Muscle of leg (tissue), 3 donors: ENCODE measurements at regions not wholly inside any gene's neighbourhood (a gene's known extent, or its start where the extent isn't known, plus 50 kb on each side); places are given as distances from the start of the nearest gene placed in this dataset.
"Not testable (repeated sequence)": the region's sequence is repeated elsewhere in the genome, so short reads cannot be mapped to it uniquely, and the experiment has no call there.

Experiments
- DNase-seq: peaks from one replicate; pipeline ENCODE4 v3.0.0; 2013
- H3K27ac ChIP-seq: one replicate; pipeline ENCODE4 v1.5.1; 2013; ENCODE audit warnings: mild to moderate bottlenecking, low read length, control low read depth
- H3K27me3 ChIP-seq: one replicate; pipeline ENCODE4 v1.6.1; 2013; ENCODE audit warnings: low read length; ENCODE audit not compliant: control insufficient read depth, insufficient read depth
- H3K36me3 ChIP-seq: one replicate; pipeline ENCODE4 v1.6.1; 2013; ENCODE audit warnings: low read length; ENCODE audit not compliant: control insufficient read depth, insufficient read depth
- H3K4me1 ChIP-seq: one replicate; pipeline ENCODE4 v1.6.1; 2013; ENCODE audit warnings: low read length; ENCODE audit not compliant: control insufficient read depth, insufficient read depth
- H3K4me3 ChIP-seq: one replicate; pipeline ENCODE4 v1.5.1; 2013; ENCODE audit warnings: low read length, control low read depth
- H3K9me3 ChIP-seq: replicated peaks from 2 replicates; pipeline ENCODE4 v1.6.1; 2013; ENCODE audit warnings: low read depth, low read length; ENCODE audit not compliant: control insufficient read depth
- WGBS: methylation state at CpG from one replicate; pipeline ENCODE4 v1.1.5; 2013; ENCODE audit warnings: missing lambda C conversion rate; ENCODE audit not compliant: insufficient coverage; 5-methylcytosine and 5-hydroxymethylcytosine counted together

DNA sequence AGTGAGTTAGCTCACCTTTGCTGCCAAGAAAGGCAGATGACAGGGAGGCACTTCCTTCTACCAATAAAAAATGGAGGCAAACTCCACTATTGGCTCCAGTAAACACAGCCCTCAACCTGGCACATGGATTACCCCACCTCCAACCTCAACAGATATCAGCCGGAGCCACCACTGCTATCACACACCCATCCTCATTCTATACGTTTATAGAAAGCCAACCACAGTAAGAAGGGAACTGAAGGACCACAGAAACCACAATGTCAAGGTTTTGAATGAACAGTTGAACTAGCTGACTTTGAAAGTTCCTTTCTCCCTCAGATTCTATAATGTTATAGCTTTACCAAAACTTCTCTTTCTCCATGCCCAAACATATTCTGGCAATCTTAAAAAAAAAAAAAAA, 526.2 kb downstream of the UQCRFS1 start:
- Histone ChIP-seq H3K27ac (no peak overlapping the region), H3K4me1 (no peaks in the 10 kb centered on the region), H3K4me3 (no peak overlapping the region), H3K27me3 (no peaks in the 10 kb centered on the region), H3K9me3 (no peaks in the 10 kb centered on the region), H3K36me3 (no peaks in the 10 kb centered on the region)
- no peak for DNase-seq
- 100% methylated on average over 2 of the region's 2 CpGs for whole genome bisulfite sequencing

DNA sequence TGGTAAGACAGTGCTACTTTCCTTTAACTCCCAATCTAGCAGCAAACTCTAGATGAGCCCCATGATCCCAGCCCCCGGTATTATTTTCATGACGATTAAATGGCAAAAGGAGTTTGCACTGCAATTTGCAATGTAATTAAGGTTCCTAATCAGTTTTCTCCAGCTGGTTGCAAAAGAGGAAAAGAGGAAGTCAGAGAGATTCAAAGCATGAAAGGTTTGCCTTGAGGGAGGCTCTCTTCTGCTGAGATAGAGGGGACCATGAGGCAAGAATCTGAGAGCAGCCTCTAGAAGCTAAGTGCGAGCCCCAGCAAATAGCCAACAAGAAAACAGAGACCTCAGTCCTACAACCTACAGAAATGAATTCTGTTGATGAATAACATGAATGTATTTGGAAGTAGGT, 527.1 kb downstream of the UQCRFS1 start:
- Histone ChIP-seq H3K4me3 (no peak overlapping the region), H3K9me3 (no peaks in the 10 kb centered on the region), H3K36me3 (no peaks in the 10 kb centered on the region), H3K27me3 (no peaks in the 10 kb centered on the region), H3K4me1 (no peaks in the 10 kb centered on the region), H3K27ac (no peak overlapping the region)
- 88% methylated on average over 1 of the region's 3 CpGs for WGBS
- DNase-seq, result no peak

DNA sequence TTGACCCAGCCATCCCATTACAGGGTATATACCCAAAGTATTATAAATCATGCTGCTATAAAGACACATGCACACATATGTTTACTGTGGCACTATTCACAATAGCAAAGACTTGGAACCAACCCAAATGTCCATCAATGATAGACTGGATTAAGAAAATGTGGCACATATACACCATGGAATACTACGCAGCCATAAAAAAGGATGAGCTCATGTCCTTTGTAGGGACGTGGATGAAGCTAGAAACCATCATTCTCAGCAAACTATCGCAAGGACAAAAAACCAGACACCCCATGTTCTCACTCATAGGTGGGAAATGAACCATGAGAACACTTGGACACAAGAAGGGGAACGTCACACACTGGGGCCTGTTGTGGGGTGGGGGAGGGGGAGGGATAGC, 527.9 kb downstream of the UQCRFS1 start:
- H3K9me3 ChIP-seq, H3K4me3 ChIP-seq, H3K4me1 ChIP-seq, H3K36me3 ChIP-seq, DNase-seq, H3K27me3 ChIP-seq, H3K27ac ChIP-seq: not testable (repeated sequence)
- WGBS, result no CpG with 5 or more reads among the region's 4 CpGs

DNA sequence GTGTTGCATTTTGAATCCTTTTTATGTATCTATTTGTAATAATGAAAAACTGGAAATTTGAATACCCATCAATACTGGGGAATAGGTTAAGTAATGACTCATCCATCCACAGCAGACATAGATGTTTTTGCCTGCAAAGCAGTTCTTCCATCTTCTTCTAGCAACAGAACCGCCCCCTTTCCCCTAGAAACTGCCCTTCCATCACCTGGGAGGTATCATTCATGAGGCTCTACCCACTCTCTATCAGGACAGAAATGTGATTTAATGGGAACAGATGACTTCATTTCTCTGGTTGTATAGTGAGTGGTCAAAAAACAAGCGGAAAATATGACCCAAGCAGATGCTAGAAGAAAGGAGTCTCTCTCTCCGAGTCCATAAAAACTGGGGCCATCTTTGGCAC, 532.8 kb downstream of the UQCRFS1 start:
- H3K4me1 ChIP-seq, result no peaks in the 10 kb centered on the region
- H3K36me3 ChIP-seq, result no peaks in the 10 kb centered on the region
- no peak for DNase-seq
- H3K9me3 ChIP-seq, result peaks cover 2% of the 10 kb centered on the region
- 86% methylated on average over 1 of the region's 3 CpGs for WGBS
- no peak overlapping the region for H3K4me3 ChIP-seq
- H3K27ac ChIP-seq, result no peak overlapping the region
- no peaks in the 10 kb centered on the region for H3K27me3 ChIP-seq

DNA sequence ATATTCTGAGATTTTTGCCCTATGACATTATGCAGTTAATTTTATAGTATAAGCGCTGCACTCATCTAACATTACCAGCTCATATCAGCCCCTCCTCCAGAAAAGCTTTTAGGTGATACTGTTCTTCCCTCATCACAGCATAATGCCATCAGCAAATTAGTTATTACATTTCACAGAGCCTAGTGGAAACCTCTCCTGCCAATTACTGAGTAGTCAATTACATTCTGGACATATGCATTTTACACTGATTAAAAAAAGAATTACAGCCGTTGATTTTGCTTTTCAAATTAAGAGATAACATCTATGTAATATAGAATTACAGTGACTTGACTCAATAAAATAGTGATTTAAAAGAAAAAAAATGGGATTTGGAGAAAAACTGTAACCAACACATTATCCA, 542.1 kb downstream of the UQCRFS1 start:
- DNase-seq, result no peak
- peaks cover 6% of the 10 kb centered on the region for H3K9me3 ChIP-seq

DNA sequence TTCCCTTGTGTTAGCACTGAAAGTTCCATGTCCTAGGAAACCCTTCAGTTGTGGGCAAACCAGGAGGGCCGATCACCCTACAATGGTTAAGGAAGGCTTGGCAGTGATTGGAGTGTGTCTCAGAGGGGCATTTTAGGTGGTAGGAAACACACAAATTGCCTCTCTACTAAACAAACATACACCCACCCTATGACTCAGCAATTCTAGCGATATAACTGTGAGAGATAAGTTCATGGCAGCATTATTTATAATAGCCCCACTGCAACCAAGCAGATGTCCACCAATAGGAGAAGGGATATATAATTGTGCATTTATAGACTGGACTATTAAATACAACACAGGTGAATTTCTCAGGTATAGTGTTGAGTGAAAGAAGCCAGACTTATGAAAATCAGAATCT, 543.1 kb downstream of the UQCRFS1 start:
- H3K27ac ChIP-seq, result no peak overlapping the region
- no peaks in the 10 kb centered on the region for H3K36me3 ChIP-seq
- H3K4me3 ChIP-seq, result no peak overlapping the region
- no peaks in the 10 kb centered on the region for H3K27me3 ChIP-seq
- H3K4me1 ChIP-seq, result no peaks in the 10 kb centered on the region
- no peak for DNase-seq
- peaks cover 5% of the 10 kb centered on the region for H3K9me3 ChIP-seq
- WGBS, result no CpG with 5 or more reads among the region's 2 CpGs

More for the DNA sequence above, 542.1 kb downstream of the UQCRFS1 start:
- Histone ChIP-seq H3K4me3 (no peak overlapping the region), H3K4me1 (no peaks in the 10 kb centered on the region), H3K27me3 (no peaks in the 10 kb centered on the region), H3K27ac (no peak overlapping the region), H3K36me3 (no peaks in the 10 kb centered on the region)
- no CpG with 5 or more reads among the region's 2 CpGs for WGBS

DNA sequence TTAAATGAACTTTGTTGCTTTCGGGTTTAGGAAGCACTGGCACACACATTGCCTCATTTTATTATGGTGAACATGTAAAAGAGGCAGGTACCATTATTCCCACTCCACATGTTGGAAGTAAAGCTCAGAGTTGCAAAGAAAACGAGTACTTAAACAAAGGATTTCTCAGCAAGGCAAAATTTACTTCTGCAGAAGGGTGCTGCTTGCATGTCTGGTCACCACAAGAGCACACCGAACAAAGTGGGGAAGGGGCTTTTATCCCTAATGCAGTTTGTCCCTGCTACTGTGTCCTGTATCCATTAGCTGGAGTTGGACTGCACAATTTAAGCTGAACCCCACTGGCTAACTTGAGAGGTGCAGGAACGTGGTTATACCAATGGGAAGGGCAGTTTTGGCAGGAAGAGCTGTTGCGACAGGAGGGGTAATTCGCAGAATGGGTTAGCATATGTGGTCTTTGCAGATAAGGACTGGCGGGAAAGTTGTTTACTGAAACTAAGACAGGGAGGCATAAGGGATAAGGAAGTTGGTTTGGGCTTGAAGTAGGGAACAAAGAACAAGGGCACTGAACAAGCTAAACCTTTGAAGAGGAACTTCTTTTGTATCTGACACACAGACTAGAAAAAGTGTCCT, 545.5 kb downstream of the UQCRFS1 start:
- H3K27me3 ChIP-seq, result no peaks in the 10 kb centered on the region
- WGBS, result 87% methylated on average over 5 of the region's 7 CpGs

DNA sequence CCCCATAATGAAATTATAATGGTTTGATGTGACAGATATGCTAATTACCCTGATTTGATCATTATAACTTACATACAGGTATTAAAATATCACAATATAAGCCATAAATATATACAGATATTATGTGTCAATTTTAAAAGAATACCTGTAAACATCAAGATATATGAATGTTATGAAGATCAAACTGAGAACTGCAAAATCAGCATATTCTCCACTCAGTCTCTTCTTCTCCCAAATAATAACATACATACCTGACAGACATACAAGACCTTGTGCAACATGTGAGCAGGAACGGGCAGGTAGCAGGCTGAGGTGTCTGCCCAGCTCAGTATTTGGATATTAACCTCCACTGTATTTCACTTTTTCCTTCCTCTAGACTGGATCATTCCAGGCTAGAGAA, 547.2 kb downstream of the UQCRFS1 start:
- H3K9me3 ChIP-seq, result peaks cover 5% of the 10 kb centered on the region
- H3K27ac ChIP-seq, result no peak overlapping the region
- H3K27me3 ChIP-seq, result no peaks in the 10 kb centered on the region
- no peak overlapping the region for H3K4me3 ChIP-seq
- H3K36me3 ChIP-seq, result no peaks in the 10 kb centered on the region
- no peaks in the 10 kb centered on the region for H3K4me1 ChIP-seq
- WGBS, result no CpG with 5 or more reads among the region's 1 CpG
- no peak for DNase-seq

More for the DNA sequence above, 545.5 kb downstream of the UQCRFS1 start:
- H3K27ac ChIP-seq, result no peak overlapping the region
- no peaks in the 10 kb centered on the region for H3K4me1 ChIP-seq
- DNase-seq, result no peak
- no peak overlapping the region for H3K4me3 ChIP-seq
- H3K36me3 ChIP-seq, result no peaks in the 10 kb centered on the region
- peaks cover 5% of the 10 kb centered on the region for H3K9me3 ChIP-seq

DNA sequence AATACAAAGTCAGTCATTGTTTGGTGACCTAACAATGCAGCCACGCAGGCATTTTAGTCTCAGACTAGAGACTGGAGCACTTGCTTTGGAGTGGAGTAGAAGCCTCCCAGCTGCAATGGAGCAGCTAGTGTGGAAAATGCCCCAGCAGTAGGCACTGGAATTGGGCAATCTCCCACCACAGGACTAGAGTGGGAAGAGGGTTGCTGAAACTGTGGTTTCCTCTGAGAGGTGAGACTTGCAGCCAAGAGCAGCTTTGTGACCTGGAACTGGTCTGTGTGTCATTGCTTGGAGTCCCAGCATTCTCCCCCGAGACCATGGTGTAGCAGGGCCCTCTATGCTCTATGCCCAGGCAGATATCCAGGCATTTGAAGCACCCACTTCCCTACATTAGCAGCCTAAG, 556.3 kb downstream of the UQCRFS1 start:
- Histone ChIP-seq H3K4me3 (no peak overlapping the region), H3K27ac (no peak overlapping the region), H3K4me1 (no peaks in the 10 kb centered on the region), H3K36me3 (no peaks in the 10 kb centered on the region), H3K9me3 (peaks cover 6% of the 10 kb centered on the region), H3K27me3 (no peaks in the 10 kb centered on the region)
- whole genome bisulfite sequencing, result 43% methylated on average over 2 of the region's 2 CpGs
- no peak for DNase-seq

DNA sequence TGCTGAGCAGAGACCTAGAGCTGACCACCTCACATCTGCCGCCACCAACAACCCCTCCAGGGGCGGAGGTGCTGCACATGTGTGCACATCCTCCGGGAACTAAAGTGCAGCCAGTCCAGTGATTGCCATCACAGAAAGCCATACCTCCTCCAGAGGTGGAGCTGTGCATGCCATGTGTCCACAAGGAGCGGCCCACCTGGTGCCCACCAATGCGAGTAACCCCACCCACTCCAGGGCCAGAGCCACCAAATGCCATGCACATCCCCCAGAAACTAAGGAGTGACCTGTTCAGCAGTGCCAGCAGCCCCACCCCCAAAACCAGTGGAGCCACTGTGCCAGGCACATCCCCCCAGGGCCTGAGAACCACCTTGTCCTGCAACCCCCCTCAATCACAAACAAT, 557.9 kb downstream of the UQCRFS1 start:
- no peak overlapping the region for H3K27ac ChIP-seq
- H3K4me1 ChIP-seq, result no peaks in the 10 kb centered on the region
- H3K36me3 ChIP-seq, result no peaks in the 10 kb centered on the region
- no peak for DNase-seq
- peaks cover 6% of the 10 kb centered on the region for H3K9me3 ChIP-seq
- H3K27me3 ChIP-seq, result no peaks in the 10 kb centered on the region
- H3K4me3 ChIP-seq, result no peak overlapping the region
- 100% methylated on average over 5 of the region's 5 CpGs for WGBS

DNA sequence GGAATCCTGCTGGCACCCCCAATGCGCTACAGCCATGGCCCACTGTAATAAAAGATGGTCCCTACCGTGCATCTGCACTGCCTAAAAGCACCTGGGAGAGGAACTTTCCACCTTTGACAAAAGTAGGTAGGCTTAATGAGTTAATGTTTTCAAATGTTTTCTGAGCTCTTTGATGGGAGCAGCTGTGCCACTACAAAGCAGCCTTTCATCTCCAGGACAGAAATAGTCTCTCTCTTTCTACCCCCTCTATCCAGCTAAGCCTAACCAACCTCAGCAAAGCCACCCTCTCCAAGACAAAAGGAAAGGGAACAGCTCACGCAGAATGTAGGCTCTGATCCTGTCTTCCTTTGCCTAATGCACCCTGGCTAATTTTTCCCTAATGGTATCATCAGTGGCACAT, 560.2 kb downstream of the UQCRFS1 start:
- Histone ChIP-seq H3K36me3 (no peaks in the 10 kb centered on the region), H3K27me3 (no peaks in the 10 kb centered on the region), H3K4me3 (no peak overlapping the region), H3K4me1 (no peaks in the 10 kb centered on the region), H3K9me3 (no peaks in the 10 kb centered on the region), H3K27ac (no peak overlapping the region)
- DNase-seq, result no peak
- no CpG with 5 or more reads among the region's 3 CpGs for WGBS
